ENCODE measurements at regions not wholly inside any gene's neighbourhood (a gene's known extent, or its start where the extent isn't known, plus 50 kb on each side); places are given as distances from the start of the nearest gene placed in this dataset.

- Histone ChIP-seq H3K36me3 (no peaks in the 10 kb centered on the region), H3K27me3 (peaks cover 87% of the 10 kb centered on the region), H3K9me3 (ENCODE audit: low read depth) (no peaks in the 10 kb centered on the region), H3K4me3 (no peak overlapping the region), H3K27ac (no peak overlapping the region), H3K4me1 (ENCODE audit: low read depth) (no peaks in the 10 kb centered on the region)
- TF ChIP-seq CTCF (IDR thresholded peaks at IDR 0.05; ENCODE audit: low read depth, low read length) = no peak
- DNase-seq (ENCODE audit: low read depth in 1 of 2, low spot score in 1 of 2) = no peak
These were observed 68.4 kb downstream of the CAMK2N1 start for GRCh38 chr1:20417581-20417980.

DNA sequence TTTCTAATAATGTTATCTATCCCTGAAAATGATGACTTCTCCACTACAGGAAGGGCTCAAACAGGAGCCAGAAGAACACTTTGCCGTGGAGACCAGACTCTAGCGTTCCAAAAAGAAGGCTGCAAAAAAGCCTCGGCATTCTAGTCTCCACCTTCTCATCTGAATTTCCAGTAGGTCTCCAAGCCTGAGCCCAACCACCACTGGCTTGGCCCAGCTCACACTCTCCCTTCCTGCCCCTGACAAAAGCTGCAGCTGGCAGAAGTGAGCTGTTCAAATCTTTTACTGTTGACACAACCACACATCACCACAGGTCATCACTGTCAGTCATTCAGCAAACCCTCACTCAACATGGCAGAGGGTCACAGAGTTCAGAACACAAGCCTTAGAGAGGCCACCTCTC is 69.3 kb downstream of the CAMK2N1 start:
- Histone ChIP-seq H3K27ac (no peak overlapping the region), H3K9me3 (ENCODE audit: low read depth) (no peaks in the 10 kb centered on the region), H3K27me3 (peaks cover 94% of the 10 kb centered on the region), H3K4me3 (no peak overlapping the region), H3K4me1 (ENCODE audit: low read depth) (no peaks in the 10 kb centered on the region), H3K36me3 (no peaks in the 10 kb centered on the region)
- no peak for TF ChIP-seq CTCF (IDR thresholded peaks at IDR 0.05; ENCODE audit: low read depth, low read length)
- no peak for DNase-seq (ENCODE audit: low read depth in 1 of 2, low spot score in 1 of 2)

GRCh38 chr1:20413776-20414140 is 72.3 kb downstream of the CAMK2N1 start:
- peaks cover 95% of the 10 kb centered on the region for H3K27me3 ChIP-seq
- no peaks in the 10 kb centered on the region for H3K4me1 ChIP-seq (ENCODE audit: low read depth)
- H3K36me3 ChIP-seq = no peaks in the 10 kb centered on the region
- TF ChIP-seq CTCF (IDR thresholded peaks at IDR 0.05; ENCODE audit: low read depth, low read length) = no peak
- H3K9me3 ChIP-seq (ENCODE audit: low read depth) = no peaks in the 10 kb centered on the region
- H3K27ac ChIP-seq = no peak overlapping the region
- no peak overlapping the region for H3K4me3 ChIP-seq
- no peak for DNase-seq (ENCODE audit: low read depth in 1 of 2, low spot score in 1 of 2)

- Histone ChIP-seq H3K27me3 (peaks cover 92% of the 10 kb centered on the region), H3K9me3 (ENCODE audit: low read depth) (no peaks in the 10 kb centered on the region), H3K4me3 (no peak overlapping the region), H3K36me3 (no peaks in the 10 kb centered on the region), H3K4me1 (ENCODE audit: low read depth) (no peaks in the 10 kb centered on the region), H3K27ac (no peak overlapping the region)
- no peak for TF ChIP-seq CTCF (IDR thresholded peaks at IDR 0.05; ENCODE audit: low read depth, low read length)
- DNase-seq (ENCODE audit: low read depth in 1 of 2, low spot score in 1 of 2) = no peak
These were observed 72.8 kb downstream of the CAMK2N1 start for GRCh38 chr1:20413136-20413775.

GRCh38 chr1:20411196-20411980 is 74.6 kb downstream of the CAMK2N1 start:
- no peak overlapping the region for H3K27ac ChIP-seq
- H3K9me3 ChIP-seq (ENCODE audit: low read depth) = no peaks in the 10 kb centered on the region
- peak in 1 of 2 donors; percentile 68 for DNase-seq (ENCODE audit: low read depth in 1 of 2, low spot score in 1 of 2)

More at GRCh38 chr1:20411196-20411980, 74.6 kb downstream of the CAMK2N1 start:
- peaks cover 87% of the 10 kb centered on the region for H3K27me3 ChIP-seq
- H3K4me1 ChIP-seq (ENCODE audit: low read depth) = no peaks in the 10 kb centered on the region
- no peak for TF ChIP-seq CTCF (IDR thresholded peaks at IDR 0.05; ENCODE audit: low read depth, low read length)
- no peaks in the 10 kb centered on the region for H3K36me3 ChIP-seq
- no peak overlapping the region for H3K4me3 ChIP-seq
